HEK293 (cell line): ENCODE measurements at regions not wholly inside any gene's neighbourhood (a gene's known extent, or its start where the extent isn't known, plus 50 kb on each side); places are given as distances from the start of the nearest gene placed in this dataset.

Experiments used
- BCL11A ChIP-seq: fragments of 450-650 bp; formaldehyde crosslinking; IDR thresholded peaks from 2 replicates; pipeline ENCODE4 v1.5.1; 2016; ENCODE audit warnings: low read depth, missing biosample characterization, missing genetic modification characterization
- EGR2 ChIP-seq: fragments of 450-650 bp; formaldehyde crosslinking; IDR thresholded peaks from 2 replicates; pipeline ENCODE4 v1.5.1; 2016; ENCODE audit warnings: low read depth, missing biosample characterization, missing genetic modification characterization
- KLF1 ChIP-seq: fragments of 450-650 bp; formaldehyde crosslinking; IDR thresholded peaks from 2 replicates; pipeline ENCODE4 v1.5.1; 2016; ENCODE audit warnings: missing biosample characterization, missing genetic modification characterization
- KLF10 ChIP-seq: fragments of 450-650 bp; IDR thresholded peaks from 2 replicates; pipeline ENCODE4 v1.5.1; 2018; ENCODE audit warnings: missing biosample characterization, mild to moderate bottlenecking, missing genetic modification characterization
- ZBTB1 ChIP-seq: fragments of 450-650 bp; formaldehyde crosslinking; IDR thresholded peaks from 2 replicates; pipeline ENCODE4 v1.5.1; 2016; ENCODE audit warnings: missing biosample characterization, missing genetic modification characterization
- ZNF112 ChIP-seq: fragments of 450-650 bp; formaldehyde crosslinking; IDR thresholded peaks from 2 replicates; pipeline ENCODE4 v1.5.0; 2017; ENCODE audit warnings: missing biosample characterization, missing genetic modification characterization
- ZNF221 ChIP-seq: fragments of 450-650 bp; formaldehyde crosslinking; IDR thresholded peaks from 2 replicates; pipeline ENCODE4 v1.5.1; 2017; ENCODE audit warnings: missing biosample characterization, missing genetic modification characterization, borderline replicate concordance
- ZNF266 ChIP-seq: fragments of 450-650 bp; formaldehyde crosslinking; IDR thresholded peaks from 2 replicates; pipeline ENCODE4 v1.5.1; 2016; ENCODE audit warnings: missing biosample characterization, missing genetic modification characterization, low read depth
- ZNF292 ChIP-seq: fragments of 450-650 bp; formaldehyde crosslinking; IDR thresholded peaks from 2 replicates; pipeline ENCODE4 v1.5.1; 2016; ENCODE audit warnings: low read depth, missing biosample characterization, missing genetic modification characterization, borderline replicate concordance
- ZNF335 ChIP-seq: fragments of 450-650 bp; formaldehyde crosslinking; conservative IDR thresholded peaks from 2 replicates; pipeline ENCODE4 v1.5.1; 2016; ENCODE audit warnings: missing biosample characterization, missing genetic modification characterization
- ZNF394 ChIP-seq: fragments of 450-650 bp; formaldehyde crosslinking; IDR thresholded peaks from 2 replicates; pipeline ENCODE4 v1.5.1; 2016; ENCODE audit warnings: missing biosample characterization, missing genetic modification characterization, mild to moderate bottlenecking, moderate library complexity, borderline replicate concordance
- ZNF530 ChIP-seq: fragments of 450-650 bp; formaldehyde crosslinking; IDR thresholded peaks from 2 replicates; pipeline ENCODE4 v1.5.1; 2016; ENCODE audit warnings: low read depth, missing biosample characterization, missing genetic modification characterization
- ZNF660 ChIP-seq: fragments of 450-650 bp; IDR thresholded peaks from 2 replicates; pipeline ENCODE4 v1.5.1; 2018; ENCODE audit warnings: missing biosample characterization, mild to moderate bottlenecking, missing genetic modification characterization
- ZNF830 ChIP-seq: fragments of 450-650 bp; IDR thresholded peaks from 2 replicates; pipeline ENCODE4 v1.5.0; 2018; ENCODE audit warnings: missing biosample characterization, missing genetic modification characterization, low read depth, mild to moderate bottlenecking, moderate library complexity
- ZXDB ChIP-seq: fragments of 450-650 bp; formaldehyde crosslinking; IDR thresholded peaks from 2 replicates; pipeline ENCODE4 v1.5.1; 2016; ENCODE audit warnings: missing biosample characterization, missing genetic modification characterization
- TF ChIP-seq, protein P1 (sequence below): fragments of 450-650 bp; formaldehyde crosslinking; IDR thresholded peaks from 2 replicates; pipeline ENCODE4 v1.5.1; 2016; ENCODE audit warnings: missing biosample characterization, missing genetic modification characterization
- TF ChIP-seq, protein P2 (sequence below): fragments of 450-650 bp; formaldehyde crosslinking; IDR thresholded peaks from 2 replicates; pipeline ENCODE4 v1.5.1; 2016; ENCODE audit warnings: missing biosample characterization, missing genetic modification characterization, borderline replicate concordance
- TF ChIP-seq, protein P3 (sequence below): sonication (generic); formaldehyde crosslinking; IDR thresholded peaks from 2 replicates; pipeline ENCODE4 v1.8.1; 2022; ENCODE audit warnings: mild to moderate bottlenecking, moderate library complexity, missing genetic modification reagents
- TF ChIP-seq, protein P4 (sequence below): fragments of 450-650 bp; formaldehyde crosslinking; IDR thresholded peaks from 2 replicates; pipeline ENCODE4 v1.5.1; 2016; ENCODE audit warnings: missing biosample characterization, missing genetic modification characterization
- TF ChIP-seq, protein P5 (sequence below): fragments of 450-650 bp; IDR thresholded peaks from 2 replicates; pipeline ENCODE4 v1.5.1; 2018; ENCODE audit warnings: missing biosample characterization, missing genetic modification characterization
- TF ChIP-seq, protein P6 (sequence below): fragments of 450-650 bp; formaldehyde crosslinking; IDR thresholded peaks from 2 replicates; pipeline ENCODE4 v1.5.1; 2016; ENCODE audit warnings: missing biosample characterization, missing genetic modification characterization

DNA sequence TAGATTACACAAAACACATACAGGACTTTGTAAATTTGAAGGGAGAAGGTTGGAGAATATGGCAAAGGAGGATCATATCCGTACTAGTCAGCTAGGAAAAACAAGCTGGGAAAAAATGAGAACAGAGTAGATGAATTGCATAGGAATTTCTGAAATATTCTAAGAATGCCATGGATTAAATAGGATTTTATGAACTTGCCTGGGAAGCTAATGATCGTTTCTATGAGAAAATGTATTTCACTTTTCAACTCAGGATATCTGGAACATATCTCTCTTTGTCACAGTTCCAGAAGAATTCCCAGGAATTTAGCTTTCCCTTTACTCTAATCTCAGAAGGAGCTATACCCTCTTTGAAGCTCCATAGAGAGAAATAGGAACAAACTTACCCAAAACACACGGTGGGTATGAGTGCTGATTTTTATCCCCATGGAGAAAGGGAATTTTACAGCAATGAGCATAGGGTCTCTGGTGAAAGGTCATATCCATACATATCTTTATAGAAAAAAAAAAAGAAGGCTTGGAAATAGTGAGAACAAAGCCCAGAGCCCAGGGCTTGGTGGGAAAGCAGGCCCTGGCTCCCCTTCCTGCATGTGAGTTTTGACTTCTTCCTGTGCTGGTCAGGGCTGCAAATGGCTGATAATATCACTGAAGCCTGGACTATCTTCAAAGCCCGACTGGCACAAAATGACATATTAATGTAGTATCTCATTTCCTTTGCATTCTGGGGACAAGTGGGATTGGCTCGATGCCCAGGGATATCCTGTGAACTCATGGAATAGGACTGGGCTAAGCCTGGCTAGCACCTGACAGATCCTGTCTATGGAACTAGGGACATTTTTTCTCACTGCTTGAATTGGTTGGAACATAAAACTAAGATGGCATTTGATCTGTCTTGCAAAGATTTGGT, 136.3 kb downstream of the AEBP2 start (continued):
- TF ChIP-seq, protein P1, sequence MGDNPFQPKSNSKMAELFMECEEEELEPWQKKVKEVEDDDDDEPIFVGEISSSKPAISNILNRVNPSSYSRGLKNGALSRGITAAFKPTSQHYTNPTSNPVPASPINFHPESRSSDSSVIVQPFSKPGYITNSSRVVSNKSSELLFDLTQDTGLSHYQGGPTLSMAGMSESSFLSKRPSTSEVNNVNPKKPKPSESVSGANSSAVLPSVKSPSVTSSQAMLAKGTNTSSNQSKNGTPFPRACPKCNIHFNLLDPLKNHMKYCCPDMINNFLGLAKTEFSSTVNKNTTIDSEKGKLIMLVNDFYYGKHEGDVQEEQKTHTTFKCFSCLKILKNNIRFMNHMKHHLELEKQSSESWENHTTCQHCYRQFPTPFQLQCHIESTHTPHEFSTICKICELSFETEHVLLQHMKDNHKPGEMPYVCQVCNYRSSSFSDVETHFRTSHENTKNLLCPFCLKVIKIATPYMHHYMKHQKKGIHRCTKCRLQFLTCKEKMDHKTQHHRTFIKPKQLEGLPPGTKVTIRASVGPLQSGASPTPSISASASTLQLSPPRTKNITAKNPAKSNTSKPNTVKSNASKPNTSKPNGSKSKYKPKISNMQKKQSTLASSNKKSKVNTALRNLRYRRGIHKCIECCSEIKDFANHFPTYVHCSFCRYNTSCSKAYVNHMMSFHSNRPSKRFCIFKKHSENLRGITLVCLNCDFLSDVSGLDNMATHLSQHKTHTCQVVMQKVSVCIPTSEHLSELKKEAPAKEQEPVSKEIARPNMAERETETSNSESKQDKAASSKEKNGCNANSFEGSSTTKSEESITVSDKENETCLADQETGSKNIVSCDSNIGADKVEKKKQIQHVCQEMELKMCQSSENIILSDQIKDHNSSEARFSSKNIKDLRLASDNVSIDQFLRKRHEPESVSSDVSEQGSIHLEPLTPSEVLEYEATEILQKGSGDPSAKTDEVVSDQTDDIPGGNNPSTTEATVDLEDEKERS (tag by site-specific recombination), result no peak
- no peak for TF ChIP-seq ZBTB1 (tag by site-specific recombination)
- TF ChIP-seq KLF1 (tag by site-specific recombination), result no peak
- TF ChIP-seq, protein P2, sequence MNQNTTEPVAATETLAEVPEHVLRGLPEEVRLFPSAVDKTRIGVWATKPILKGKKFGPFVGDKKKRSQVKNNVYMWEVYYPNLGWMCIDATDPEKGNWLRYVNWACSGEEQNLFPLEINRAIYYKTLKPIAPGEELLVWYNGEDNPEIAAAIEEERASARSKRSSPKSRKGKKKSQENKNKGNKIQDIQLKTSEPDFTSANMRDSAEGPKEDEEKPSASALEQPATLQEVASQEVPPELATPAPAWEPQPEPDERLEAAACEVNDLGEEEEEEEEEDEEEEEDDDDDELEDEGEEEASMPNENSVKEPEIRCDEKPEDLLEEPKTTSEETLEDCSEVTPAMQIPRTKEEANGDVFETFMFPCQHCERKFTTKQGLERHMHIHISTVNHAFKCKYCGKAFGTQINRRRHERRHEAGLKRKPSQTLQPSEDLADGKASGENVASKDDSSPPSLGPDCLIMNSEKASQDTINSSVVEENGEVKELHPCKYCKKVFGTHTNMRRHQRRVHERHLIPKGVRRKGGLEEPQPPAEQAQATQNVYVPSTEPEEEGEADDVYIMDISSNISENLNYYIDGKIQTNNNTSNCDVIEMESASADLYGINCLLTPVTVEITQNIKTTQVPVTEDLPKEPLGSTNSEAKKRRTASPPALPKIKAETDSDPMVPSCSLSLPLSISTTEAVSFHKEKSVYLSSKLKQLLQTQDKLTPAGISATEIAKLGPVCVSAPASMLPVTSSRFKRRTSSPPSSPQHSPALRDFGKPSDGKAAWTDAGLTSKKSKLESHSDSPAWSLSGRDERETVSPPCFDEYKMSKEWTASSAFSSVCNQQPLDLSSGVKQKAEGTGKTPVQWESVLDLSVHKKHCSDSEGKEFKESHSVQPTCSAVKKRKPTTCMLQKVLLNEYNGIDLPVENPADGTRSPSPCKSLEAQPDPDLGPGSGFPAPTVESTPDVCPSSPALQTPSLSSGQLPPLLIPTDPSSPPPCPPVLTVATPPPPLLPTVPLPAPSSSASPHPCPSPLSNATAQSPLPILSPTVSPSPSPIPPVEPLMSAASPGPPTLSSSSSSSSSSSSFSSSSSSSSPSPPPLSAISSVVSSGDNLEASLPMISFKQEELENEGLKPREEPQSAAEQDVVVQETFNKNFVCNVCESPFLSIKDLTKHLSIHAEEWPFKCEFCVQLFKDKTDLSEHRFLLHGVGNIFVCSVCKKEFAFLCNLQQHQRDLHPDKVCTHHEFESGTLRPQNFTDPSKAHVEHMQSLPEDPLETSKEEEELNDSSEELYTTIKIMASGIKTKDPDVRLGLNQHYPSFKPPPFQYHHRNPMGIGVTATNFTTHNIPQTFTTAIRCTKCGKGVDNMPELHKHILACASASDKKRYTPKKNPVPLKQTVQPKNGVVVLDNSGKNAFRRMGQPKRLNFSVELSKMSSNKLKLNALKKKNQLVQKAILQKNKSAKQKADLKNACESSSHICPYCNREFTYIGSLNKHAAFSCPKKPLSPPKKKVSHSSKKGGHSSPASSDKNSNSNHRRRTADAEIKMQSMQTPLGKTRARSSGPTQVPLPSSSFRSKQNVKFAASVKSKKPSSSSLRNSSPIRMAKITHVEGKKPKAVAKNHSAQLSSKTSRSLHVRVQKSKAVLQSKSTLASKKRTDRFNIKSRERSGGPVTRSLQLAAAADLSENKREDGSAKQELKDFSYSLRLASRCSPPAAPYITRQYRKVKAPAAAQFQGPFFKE (tag by site-specific recombination), result no peak
- no peak for TF ChIP-seq ZNF335
- TF ChIP-seq BCL11A (tag by site-specific recombination), result no peak
- TF ChIP-seq ZNF292 (tag by site-specific recombination), result no peak
- TF ChIP-seq, protein P3, sequence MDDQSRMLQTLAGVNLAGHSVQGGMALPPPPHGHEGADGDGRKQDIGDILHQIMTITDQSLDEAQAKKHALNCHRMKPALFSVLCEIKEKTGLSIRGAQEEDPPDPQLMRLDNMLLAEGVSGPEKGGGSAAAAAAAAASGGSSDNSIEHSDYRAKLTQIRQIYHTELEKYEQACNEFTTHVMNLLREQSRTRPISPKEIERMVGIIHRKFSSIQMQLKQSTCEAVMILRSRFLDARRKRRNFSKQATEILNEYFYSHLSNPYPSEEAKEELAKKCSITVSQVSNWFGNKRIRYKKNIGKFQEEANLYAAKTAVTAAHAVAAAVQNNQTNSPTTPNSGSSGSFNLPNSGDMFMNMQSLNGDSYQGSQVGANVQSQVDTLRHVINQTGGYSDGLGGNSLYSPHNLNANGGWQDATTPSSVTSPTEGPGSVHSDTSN (CRISPR knock-in tag), result no peak
- TF ChIP-seq EGR2 (tag by site-specific recombination), result no peak
- no peak for TF ChIP-seq ZNF530 (tag by site-specific recombination)
- no peak for TF ChIP-seq ZNF112
- TF ChIP-seq ZNF660, result 0 out of 2 replicates have a peak, but pooled peaks have one; percentile 26
- TF ChIP-seq, protein P4, sequence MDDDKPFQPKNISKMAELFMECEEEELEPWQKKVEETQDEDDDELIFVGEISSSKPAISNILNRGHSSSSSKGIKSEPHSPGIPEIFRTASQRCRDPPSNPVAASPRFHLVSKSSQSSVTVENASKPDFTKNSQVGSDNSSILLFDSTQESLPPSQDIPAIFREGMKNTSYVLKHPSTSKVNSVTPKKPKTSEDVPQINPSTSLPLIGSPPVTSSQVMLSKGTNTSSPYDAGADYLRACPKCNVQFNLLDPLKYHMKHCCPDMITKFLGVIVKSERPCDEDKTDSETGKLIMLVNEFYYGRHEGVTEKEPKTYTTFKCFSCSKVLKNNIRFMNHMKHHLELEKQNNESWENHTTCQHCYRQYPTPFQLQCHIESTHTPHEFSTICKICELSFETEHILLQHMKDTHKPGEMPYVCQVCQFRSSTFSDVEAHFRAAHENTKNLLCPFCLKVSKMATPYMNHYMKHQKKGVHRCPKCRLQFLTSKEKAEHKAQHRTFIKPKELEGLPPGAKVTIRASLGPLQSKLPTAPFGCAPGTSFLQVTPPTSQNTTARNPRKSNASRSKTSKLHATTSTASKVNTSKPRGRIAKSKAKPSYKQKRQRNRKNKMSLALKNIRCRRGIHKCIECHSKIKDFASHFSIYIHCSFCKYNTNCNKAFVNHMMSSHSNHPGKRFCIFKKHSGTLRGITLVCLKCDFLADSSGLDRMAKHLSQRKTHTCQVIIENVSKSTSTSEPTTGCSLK (tag by site-specific recombination), result no peak
- TF ChIP-seq ZXDB (tag by site-specific recombination), result no peak
- no peak for TF ChIP-seq KLF10 (tag by site-specific recombination)
- TF ChIP-seq ZNF830 (tag by site-specific recombination), result no peak
- no peak for TF ChIP-seq ZNF394 (tag by site-specific recombination)
- TF ChIP-seq, protein P5, sequence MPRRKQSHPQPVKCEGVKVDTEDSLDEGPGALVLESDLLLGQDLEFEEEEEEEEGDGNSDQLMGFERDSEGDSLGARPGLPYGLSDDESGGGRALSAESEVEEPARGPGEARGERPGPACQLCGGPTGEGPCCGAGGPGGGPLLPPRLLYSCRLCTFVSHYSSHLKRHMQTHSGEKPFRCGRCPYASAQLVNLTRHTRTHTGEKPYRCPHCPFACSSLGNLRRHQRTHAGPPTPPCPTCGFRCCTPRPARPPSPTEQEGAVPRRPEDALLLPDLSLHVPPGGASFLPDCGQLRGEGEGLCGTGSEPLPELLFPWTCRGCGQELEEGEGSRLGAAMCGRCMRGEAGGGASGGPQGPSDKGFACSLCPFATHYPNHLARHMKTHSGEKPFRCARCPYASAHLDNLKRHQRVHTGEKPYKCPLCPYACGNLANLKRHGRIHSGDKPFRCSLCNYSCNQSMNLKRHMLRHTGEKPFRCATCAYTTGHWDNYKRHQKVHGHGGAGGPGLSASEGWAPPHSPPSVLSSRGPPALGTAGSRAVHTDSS, result no peak
- TF ChIP-seq, protein P6, sequence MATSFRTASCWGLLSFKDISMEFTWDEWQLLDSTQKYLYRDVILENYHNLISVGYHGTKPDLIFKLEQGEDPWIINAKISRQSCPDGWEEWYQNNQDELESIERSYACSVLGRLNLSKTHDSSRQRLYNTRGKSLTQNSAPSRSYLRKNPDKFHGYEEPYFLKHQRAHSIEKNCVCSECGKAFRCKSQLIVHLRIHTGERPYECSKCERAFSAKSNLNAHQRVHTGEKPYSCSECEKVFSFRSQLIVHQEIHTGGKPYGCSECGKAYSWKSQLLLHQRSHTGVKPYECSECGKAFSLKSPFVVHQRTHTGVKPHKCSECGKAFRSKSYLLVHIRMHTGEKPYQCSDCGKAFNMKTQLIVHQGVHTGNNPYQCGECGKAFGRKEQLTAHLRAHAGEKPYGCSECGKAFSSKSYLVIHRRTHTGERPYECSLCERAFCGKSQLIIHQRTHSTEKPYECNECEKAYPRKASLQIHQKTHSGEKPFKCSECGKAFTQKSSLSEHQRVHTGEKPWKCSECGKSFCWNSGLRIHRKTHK (tag by site-specific recombination), result no peak
- no peak for TF ChIP-seq ZNF221 (tag by site-specific recombination)
- no peak for TF ChIP-seq ZNF266 (tag by site-specific recombination)
